IMR-90 (cell line): ENCODE measurements at regions not wholly inside any gene's neighbourhood (a gene's known extent, or its start where the extent isn't known, plus 50 kb on each side); places are given as distances from the start of the nearest gene placed in this dataset.

Experiments used
- ATAC-seq: fragments of 200-7000 bp; cut with Tn5 transposase; 2 replicates; pipeline ENCODE4 v1.9.1; 2020; ENCODE audit warnings: low read depth, mild to moderate bottlenecking, moderate library complexity
- BruUV-seq: library from RNA; stranded (reverse); fragments of 400-500 nt; replicated peaks from 2 replicates; lab custom pipeline; 2021; lab: Mats Ljungman, UMichigan
- CTCF ChIA-PET: fragments of 300-600 bp; formaldehyde crosslinking; extraction: SDS; loops from one replicate; lab custom pipeline; 2021; ENCODE audit warnings: antibody characterized with exemption; lab: Yijun Ruan, JAX
- POLR2A ChIA-PET: fragments of 300-600 bp; sonication (Branson Sonifier 250); formaldehyde crosslinking; loops from one replicate; lab custom pipeline; 2022; ENCODE audit warnings: antibody characterized with exemption; ENCODE audit not compliant: unreplicated experiment; lab: Charles Lee
- DNase-seq: peaks from one replicate; pipeline ENCODE4 v3.0.0; 2013
- H2AFZ ChIP-seq: replicated peaks from 2 replicates; pipeline ENCODE3; 2013; ENCODE audit warnings: low read length, mild to moderate bottlenecking; ENCODE audit not compliant: poor library complexity
- H2AK5ac ChIP-seq: 2 replicates; pipeline ENCODE4 v1.6.1; 2013; ENCODE audit warnings: low read depth, low read length, inconsistent platforms
- H2AK9ac ChIP-seq: replicated peaks from 2 replicates; pipeline ENCODE3; 2013; ENCODE audit warnings: mild to moderate bottlenecking, low read depth, low read length, moderate library complexity; ENCODE audit not compliant: poor library complexity
- H2BK120ac ChIP-seq: 2 replicates; pipeline ENCODE4 v1.6.1; 2013; ENCODE audit warnings: low read depth, low read length, inconsistent platforms
- H2BK15ac ChIP-seq: 3 replicates; pipeline ENCODE4 v1.6.1; 2013; ENCODE audit warnings: low read depth, low read length, inconsistent platforms
- H2BK20ac ChIP-seq: 2 replicates; pipeline ENCODE4 v1.6.1; 2013; ENCODE audit warnings: low read depth, mild to moderate bottlenecking, inconsistent platforms, low read length, moderate library complexity
- H2BK5ac ChIP-seq: 2 replicates; pipeline ENCODE4 v1.6.1; 2013; ENCODE audit warnings: mild to moderate bottlenecking, low read depth, low read length, inconsistent platforms; ENCODE audit not compliant: poor library complexity, severe bottlenecking
- H3K14ac ChIP-seq: replicated peaks from 2 replicates; pipeline ENCODE4 v1.6.1; 2013; ENCODE audit warnings: low read depth, low read length, inconsistent platforms
- H3K18ac ChIP-seq: 2 replicates; pipeline ENCODE4 v1.6.1; 2013; ENCODE audit warnings: low read depth, low read length, control low read depth
- H3K23ac ChIP-seq: 2 replicates; pipeline ENCODE4 v1.6.1; 2013; ENCODE audit warnings: low read depth, low read length, inconsistent platforms
- H3K27ac ChIP-seq: 2 replicates; pipeline ENCODE4 v1.5.1; 2013; ENCODE audit warnings: mild to moderate bottlenecking, control low read depth, low read length; ENCODE audit not compliant: insufficient read depth
- H3K27me3 ChIP-seq: 2 replicates; pipeline ENCODE4 v1.6.1; 2013; ENCODE audit warnings: low read length; ENCODE audit not compliant: control insufficient read depth, insufficient read depth
- H3K36me3 ChIP-seq: 2 replicates; pipeline ENCODE4 v1.6.1; 2013; ENCODE audit warnings: low read length, mixed read lengths; ENCODE audit not compliant: control insufficient read depth, insufficient read depth
- H3K4ac ChIP-seq: 2 replicates; pipeline ENCODE4 v1.6.1; 2013; ENCODE audit warnings: low read depth, low read length, inconsistent platforms
- H3K4me1 ChIP-seq: 2 replicates; pipeline ENCODE4 v1.6.1; 2013; ENCODE audit warnings: low read length, mixed read lengths; ENCODE audit not compliant: control insufficient read depth, insufficient read depth
- H3K4me2 ChIP-seq: 2 replicates; pipeline ENCODE4 v1.6.1; 2013; ENCODE audit warnings: low read depth, mild to moderate bottlenecking, control low read depth, low read length, moderate library complexity
- H3K4me3 ChIP-seq: 2 replicates; pipeline ENCODE4 v1.5.1; 2013; ENCODE audit warnings: low read depth, mild to moderate bottlenecking, control low read depth, low read length, moderate library complexity; ENCODE audit not compliant: insufficient read depth
- H3K56ac ChIP-seq: 2 replicates; pipeline ENCODE4 v1.6.1; 2013; ENCODE audit warnings: low read length, inconsistent platforms; ENCODE audit not compliant: insufficient read depth; ENCODE audit errors: extremely low read depth
- H3K79me1 ChIP-seq, 2 experiments: 2 replicates each; pipeline ENCODE4 v1.6.1; 2013; ENCODE audit warnings: low read length in 2 of 2, inconsistent platforms in 1 of 2, low read depth in 1 of 2
- H3K9ac ChIP-seq: 2 replicates; pipeline ENCODE4 v1.6.1; 2013; ENCODE audit warnings: low read depth, low read length, control low read depth
- H3K9me1 ChIP-seq: 2 replicates; pipeline ENCODE4 v1.6.1; 2013; ENCODE audit warnings: low read length, inconsistent platforms; ENCODE audit not compliant: insufficient read depth
- H3K9me3 ChIP-seq: 2 replicates; pipeline ENCODE4 v1.6.1; 2013; ENCODE audit warnings: low read length; ENCODE audit not compliant: control insufficient read depth, insufficient read depth
- H4K20me1 ChIP-seq: 2 replicates; pipeline ENCODE4 v1.6.1; 2013; ENCODE audit warnings: low read length, inconsistent platforms; ENCODE audit not compliant: insufficient read depth
- H4K5ac ChIP-seq: 2 replicates; pipeline ENCODE4 v1.6.1; 2013; ENCODE audit warnings: mild to moderate bottlenecking, low read depth, low read length, control low read depth
- H4K8ac ChIP-seq, 2 experiments: 2 replicates each; pipeline ENCODE4 v1.6.1; 2013; ENCODE audit warnings: low read depth in 2 of 2, low read length in 2 of 2, control low read depth in 1 of 2, inconsistent platforms in 1 of 2
- H4K91ac ChIP-seq: 2 replicates; pipeline ENCODE4 v1.6.1; 2013; ENCODE audit warnings: low read depth, low read length, inconsistent platforms; ENCODE audit not compliant: insufficient read depth
- BHLHE40 ChIP-seq: fragments of 150-350 bp; IDR thresholded peaks from 2 replicates; pipeline ENCODE4 v1.6.1; 2016; ENCODE audit warnings: mild to moderate bottlenecking, low read depth, low read length
- CEBPB ChIP-seq: IDR thresholded peaks from 2 replicates; pipeline ENCODE4 v1.6.1; 2012; ENCODE audit warnings: low read depth, low read length, improper control_type of control experiment
- CHD1 ChIP-seq: IDR thresholded peaks from 2 replicates; pipeline ENCODE4 v1.6.1; 2012; ENCODE audit warnings: low read depth, low read length, improper control_type of control experiment
- CTCF ChIP-seq: conservative IDR thresholded peaks from 2 replicates; pipeline ENCODE4 v1.5.1; 2012; ENCODE audit warnings: mild to moderate bottlenecking, low read depth, low read length, improper control_type of control experiment
- ELK1 ChIP-seq: fragments of 150-350 bp; IDR thresholded peaks from 2 replicates; pipeline ENCODE4 v1.6.1; 2016; ENCODE audit warnings: low read depth, mild to moderate bottlenecking, low read length, moderate library complexity, borderline replicate concordance
- FOS ChIP-seq: fragments of 150-350 bp; IDR thresholded peaks from 2 replicates; pipeline ENCODE4 v1.6.1; 2016; ENCODE audit warnings: low read depth, low read length
- MAFK ChIP-seq: IDR thresholded peaks from 2 replicates; pipeline ENCODE4 v1.6.1; 2012; ENCODE audit warnings: low read depth, low read length, improper control_type of control experiment
- MXI1 ChIP-seq: IDR thresholded peaks from 2 replicates; pipeline ENCODE4 v1.6.1; 2012; ENCODE audit warnings: low read depth, mild to moderate bottlenecking, low read length, moderate library complexity, borderline replicate concordance
- NFE2L2 ChIP-seq: fragments of 150-350 bp; IDR thresholded peaks from 2 replicates; pipeline ENCODE4 v1.6.1; 2016; ENCODE audit warnings: low read depth, mild to moderate bottlenecking, low read length
- POLR2A ChIP-seq: IDR thresholded peaks from 2 replicates; pipeline ENCODE4 v1.6.1; 2012; ENCODE audit warnings: mild to moderate bottlenecking, low read depth, low read length
- RCOR1 ChIP-seq: IDR thresholded peaks from 2 replicates; pipeline ENCODE4 v1.6.1; 2012; ENCODE audit warnings: mild to moderate bottlenecking, low read length, improper control_type of control experiment; ENCODE audit not compliant: insufficient replicate concordance
- RFX5 ChIP-seq: IDR thresholded peaks from 2 replicates; pipeline ENCODE4 v1.8.0; 2012; ENCODE audit warnings: low read depth, mild to moderate bottlenecking, low read length, moderate library complexity
- USF2 ChIP-seq: fragments of 150-350 bp; IDR thresholded peaks from 2 replicates; pipeline ENCODE4 v1.6.1; 2017; ENCODE audit warnings: mild to moderate bottlenecking, antibody characterized with exemption, low read length, low read depth
- WGBS, 2 experiments: methylation state at CpG; one replicate each; pipeline versions ENCODE4 v1.1.5 to v1.1.7; 2013; ENCODE audit warnings: missing lambda C conversion rate in 2 of 2; ENCODE audit not compliant: insufficient read length in 1 of 2; ENCODE audit errors: extremely low coverage in 2 of 2; 5-methylcytosine and 5-hydroxymethylcytosine counted together
- dilution Hi-C: fragments of 300-500 bp; cut with HindIII; formaldehyde crosslinking; loops from one replicate; pipeline ENCODE4 v1.14.3; 2018; ENCODE audit warnings: low sequenced_read_pairs; ENCODE audit not compliant: unreplicated experiment
- in situ Hi-C: fragments of 300-500 bp; cut with MboI; formaldehyde crosslinking; loops from 3 replicates; pipeline ENCODE4 v1.14.3; 2019; ENCODE audit warnings: low sequenced_read_pairs, inconsistent platforms, mixed read lengths
- intact Hi-C: fragments of 100-400 bp; cut with micrococcal nuclease; formaldehyde crosslinking; loops from 2 replicates; pipeline ENCODE4 v1.10.0; 2022

GRCh38 chr18:66894851-66895250 is 291.0 kb upstream of the CDH19 start:
- POLR2A ChIA-PET: no interaction called here

More at GRCh38 chr18:66894851-66895250, 291.0 kb upstream of the CDH19 start:
- DNase-seq (no peak), ATAC-seq (no peak)
- Histone ChIP-seq H4K91ac (no peak overlapping the region), H3K56ac (no peak overlapping the region), H4K5ac (no peak overlapping the region), H3K14ac (no peak overlapping the region), H3K27me3 (no peaks in the 10 kb centered on the region), H3K79me1 (no peaks in the 10 kb centered on the region), H3K23ac (no peak overlapping the region), H4K8ac (no peak overlapping the region), H2BK5ac (no peak overlapping the region), H3K9me1 (no peaks in the 10 kb centered on the region), H2BK120ac (no peak overlapping the region), H3K18ac (no peak overlapping the region), H2AK9ac (no peak overlapping the region), H3K4me2 (no peak overlapping the region), H3K4ac (no peak overlapping the region), H2AFZ (no peak overlapping the region), H2AK5ac (no peak overlapping the region), H3K9me3 (peaks cover 5% of the 10 kb centered on the region), H3K4me1 (no peaks in the 10 kb centered on the region), H3K36me3 (no peaks in the 10 kb centered on the region), H3K9ac (no peak overlapping the region), H3K27ac (no peak overlapping the region), H3K4me3 (no peak overlapping the region), H2BK15ac (no peak overlapping the region), H2BK20ac (no peak overlapping the region), H4K20me1 (no peaks in the 10 kb centered on the region)
- CTCF ChIA-PET: no interaction called here
- dilution Hi-C loops: no loop called here
- intact Hi-C loops: no loop called here
- no TSS peak for BruUV-seq
- TF ChIP-seq RCOR1: no peak
- TF ChIP-seq NFE2L2: no peak
- TF ChIP-seq CEBPB: no peak
- TF ChIP-seq USF2: no peak
- TF ChIP-seq MXI1: no peak
- no peak for TF ChIP-seq BHLHE40
- TF ChIP-seq MAFK: no peak
- no peak for TF ChIP-seq CHD1
- TF ChIP-seq CTCF: no peak
- TF ChIP-seq FOS: no peak
- no peak for TF ChIP-seq ELK1
- TF ChIP-seq POLR2A: no peak
- TF ChIP-seq RFX5: no peak
- in situ Hi-C loops: no loop called here
- no CpG with 5 or more reads among the region's 3 CpGs for WGBS, 2 experiments
